Activated T-cell treated with anti-CD3 and anti-CD28 coated beads, Interleukin-2, amount 50 U/mL, for 4 hours (primary cell): ENCODE measurements at regions not wholly inside any gene's neighbourhood (a gene's known extent, or its start where the extent isn't known, plus 50 kb on each side); places are given as distances from the start of the nearest gene placed in this dataset.
"Not testable (repeated sequence)": the region's sequence is repeated elsewhere in the genome, so short reads cannot be mapped to it uniquely, and the experiment has no call there.

ENCODE experiments used
- ATAC-seq, 2 donors: fragments of 200-7000 bp; cut with Tn5 transposase; one replicate each; pipeline ENCODE4 v1.10.0; 2021
- DNase-seq: peaks from one replicate; pipeline ENCODE4 v3.0.0-alpha.2; 2020
- H3K27me3 Mint-ChIP-seq: one replicate; pipeline ENCODE4 v1.8.0; 2021; ENCODE audit warnings: low read depth, mixed read lengths
- H3K36me3 Mint-ChIP-seq: one replicate; pipeline ENCODE4 v1.8.0; 2022; ENCODE audit warnings: mixed read lengths; ENCODE audit not compliant: insufficient read depth
- H3K4me1 Mint-ChIP-seq: one replicate; pipeline ENCODE4 v1.8.0; 2021; ENCODE audit warnings: low read depth, mixed read lengths
- H3K4me3 Mint-ChIP-seq: one replicate; pipeline ENCODE4 v1.8.0; 2021; ENCODE audit warnings: mild to moderate bottlenecking, moderate library complexity, mixed read lengths
- H3K9me3 Mint-ChIP-seq: one replicate; pipeline ENCODE4 v1.8.0; 2021; ENCODE audit warnings: mixed read lengths

DNA sequence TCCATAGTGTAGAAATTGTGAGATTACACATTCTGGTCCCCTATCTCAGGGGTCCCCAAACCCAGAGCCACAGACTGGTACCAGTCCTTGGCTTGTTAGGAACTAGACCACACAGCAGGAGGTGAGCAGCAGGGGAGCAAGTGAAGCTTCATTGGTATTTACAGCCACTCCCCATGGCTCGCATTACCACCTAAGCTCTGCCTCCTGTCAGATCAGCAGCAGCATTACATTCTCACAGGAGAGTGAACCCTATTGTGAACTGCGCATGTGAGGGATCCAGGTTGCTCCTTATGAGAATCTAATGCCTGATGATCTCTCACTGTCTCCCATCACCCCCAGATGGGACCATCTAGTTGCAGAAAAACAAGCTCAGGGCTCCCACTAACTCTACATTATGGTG is 229.7 kb upstream of the IRF2BP2 start:
- Mint-ChIP-seq H3K36me3 (no peaks in the 10 kb centered on the region), H3K4me3 (no peak overlapping the region), H3K9me3 (no peaks in the 10 kb centered on the region), H3K4me1 (peaks cover 47% of the 10 kb centered on the region), H3K27me3 (no peaks in the 10 kb centered on the region)
- DNase-seq (no peak), ATAC-seq (no peak)

DNA sequence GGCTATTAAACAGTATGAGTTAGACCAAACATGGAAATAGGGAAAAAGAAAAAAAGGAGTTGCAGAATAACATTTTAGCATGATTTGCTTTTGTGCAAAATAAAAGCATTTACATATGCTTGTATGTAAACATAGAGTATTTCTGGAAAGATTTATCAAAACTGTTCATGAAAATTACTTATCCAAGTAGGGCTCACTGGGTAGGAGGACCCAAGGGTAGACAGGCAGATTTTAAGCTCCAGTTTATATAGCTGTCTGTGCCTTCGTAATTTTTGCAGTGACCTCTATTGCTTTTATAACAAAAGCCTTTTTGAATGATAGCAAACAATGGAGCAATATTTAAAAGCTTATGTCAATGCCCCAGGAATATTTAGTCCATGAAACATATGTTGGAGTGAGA is 228.8 kb upstream of the IRF2BP2 start:
- H3K27me3 Mint-ChIP-seq, result no peaks in the 10 kb centered on the region
- DNase-seq, result no peak
- H3K36me3 Mint-ChIP-seq, result no peaks in the 10 kb centered on the region
- H3K4me1 Mint-ChIP-seq, result peaks cover 39% of the 10 kb centered on the region
- H3K4me3 Mint-ChIP-seq, result no peak overlapping the region
- no peaks in the 10 kb centered on the region for H3K9me3 Mint-ChIP-seq
- ATAC-seq, result no peak

DNA sequence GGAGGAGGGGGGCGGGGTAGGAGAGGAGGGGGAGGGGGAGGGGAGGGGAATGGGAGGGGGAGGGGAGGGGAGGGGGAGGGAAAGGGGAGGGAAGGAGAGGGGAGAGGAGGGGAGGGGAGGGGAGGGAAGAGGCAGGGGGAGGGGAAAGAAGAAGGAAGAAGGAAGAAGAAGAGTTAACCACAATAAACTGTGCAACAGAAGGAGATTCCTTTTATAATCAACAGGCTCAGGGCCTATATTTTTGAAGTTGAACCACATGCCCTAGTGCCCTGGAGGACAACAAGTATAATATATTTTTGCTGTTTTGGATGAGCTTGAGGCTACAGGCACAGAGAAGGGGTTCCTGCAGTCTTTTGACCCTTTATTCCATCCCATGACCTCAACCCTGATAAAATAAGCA is 228.2 kb upstream of the IRF2BP2 start:
- Mint-ChIP-seq H3K9me3 (no peaks in the 10 kb centered on the region), H3K4me1 (peaks cover 33% of the 10 kb centered on the region), H3K27me3 (no peaks in the 10 kb centered on the region), H3K4me3 (no peak overlapping the region), H3K36me3 (no peaks in the 10 kb centered on the region)
- no peak for DNase-seq
- ATAC-seq, result no peak

DNA sequence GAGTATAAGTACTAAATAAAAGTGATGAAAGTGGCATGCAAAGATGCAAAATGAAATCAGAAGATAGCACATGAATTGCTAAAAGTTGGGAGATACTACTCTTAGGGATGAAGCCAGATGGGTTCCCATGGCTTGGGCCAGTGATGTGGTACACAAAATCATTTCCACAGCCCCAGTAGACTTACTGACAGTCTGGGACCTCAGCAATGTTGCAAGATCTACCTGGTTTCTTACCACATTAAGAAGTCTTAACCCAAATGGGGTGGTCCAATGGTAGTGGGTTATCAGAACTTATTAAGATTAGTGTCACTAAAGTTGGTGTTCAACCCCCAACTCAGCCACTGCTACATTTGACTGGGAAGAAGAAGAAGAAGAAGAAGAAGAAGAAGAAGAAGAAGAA is 227.7 kb upstream of the IRF2BP2 start:
- Mint-ChIP-seq H3K4me3 (no peak overlapping the region), H3K4me1 (peaks cover 28% of the 10 kb centered on the region), H3K27me3 (no peaks in the 10 kb centered on the region), H3K9me3 (no peaks in the 10 kb centered on the region), H3K36me3 (no peaks in the 10 kb centered on the region)
- ATAC-seq (no peak), DNase-seq (no peak)

DNA sequence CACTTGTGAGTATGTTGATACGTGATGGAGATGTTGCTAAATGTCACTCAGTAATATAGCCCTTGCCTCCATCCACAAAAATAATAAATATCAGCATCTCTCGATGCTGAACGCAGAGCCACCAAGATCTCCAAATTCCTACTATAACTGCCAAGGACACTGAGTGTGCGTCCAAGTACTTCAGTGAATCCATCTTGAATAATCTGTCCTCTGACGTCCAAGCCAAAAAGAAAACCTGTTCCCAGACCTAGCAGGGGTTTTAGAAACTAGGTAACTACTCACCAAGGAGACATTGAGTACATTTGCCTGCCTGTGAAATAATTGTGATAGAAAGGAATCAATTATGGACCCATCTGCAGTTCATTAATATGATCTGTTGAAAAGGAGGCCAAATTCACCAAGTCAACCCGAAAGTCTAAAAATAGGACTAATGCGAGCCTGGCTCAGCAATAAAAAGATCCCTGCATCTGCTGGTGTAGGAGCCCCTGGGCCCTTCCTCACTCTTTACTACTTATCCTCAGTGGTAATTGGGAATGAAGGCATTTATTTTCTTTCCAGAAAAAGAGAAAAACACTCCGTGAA is 226.9 kb upstream of the IRF2BP2 start:
- Mint-ChIP-seq H3K9me3 (no peaks in the 10 kb centered on the region), H3K36me3 (no peaks in the 10 kb centered on the region), H3K27me3 (no peaks in the 10 kb centered on the region), H3K4me3 (no peak overlapping the region), H3K4me1 (peaks cover 20% of the 10 kb centered on the region)
- no peak for DNase-seq
- no peak for ATAC-seq

DNA sequence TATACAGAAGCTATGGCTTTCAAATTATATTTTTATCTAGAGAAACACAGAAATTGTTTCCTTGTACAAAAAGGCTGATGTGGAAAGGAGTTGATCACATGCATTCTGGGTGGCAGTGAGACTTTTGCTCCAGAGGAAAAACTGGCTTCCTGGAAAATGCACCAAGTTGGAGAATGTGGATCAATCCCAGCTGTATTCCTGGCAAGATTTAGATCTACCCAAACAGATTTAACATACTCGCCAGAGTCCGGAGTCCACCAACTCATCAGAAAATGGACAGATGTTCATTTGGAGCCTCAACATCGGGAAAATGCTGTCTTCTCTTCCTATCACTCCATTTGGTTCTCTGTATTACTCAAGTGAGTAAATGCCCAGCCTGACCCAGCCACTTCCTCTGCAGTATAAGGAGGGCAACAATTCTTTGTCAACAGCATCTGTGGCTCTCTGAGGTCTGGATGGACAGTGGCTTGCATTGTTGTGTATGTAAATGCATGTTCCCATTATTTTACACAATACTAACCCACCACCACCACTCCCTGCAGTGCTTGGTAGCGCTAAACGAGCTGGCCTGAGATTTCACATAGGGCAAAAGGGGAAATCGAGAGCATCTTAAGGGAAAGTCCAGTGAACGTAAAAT is 226.2 kb upstream of the IRF2BP2 start:
- ATAC-seq, result no peak
- H3K4me3 Mint-ChIP-seq, result no peak overlapping the region
- peaks cover 14% of the 10 kb centered on the region for H3K4me1 Mint-ChIP-seq
- no peaks in the 10 kb centered on the region for H3K27me3 Mint-ChIP-seq
- no peak for DNase-seq
- no peaks in the 10 kb centered on the region for H3K36me3 Mint-ChIP-seq
- no peaks in the 10 kb centered on the region for H3K9me3 Mint-ChIP-seq

DNA sequence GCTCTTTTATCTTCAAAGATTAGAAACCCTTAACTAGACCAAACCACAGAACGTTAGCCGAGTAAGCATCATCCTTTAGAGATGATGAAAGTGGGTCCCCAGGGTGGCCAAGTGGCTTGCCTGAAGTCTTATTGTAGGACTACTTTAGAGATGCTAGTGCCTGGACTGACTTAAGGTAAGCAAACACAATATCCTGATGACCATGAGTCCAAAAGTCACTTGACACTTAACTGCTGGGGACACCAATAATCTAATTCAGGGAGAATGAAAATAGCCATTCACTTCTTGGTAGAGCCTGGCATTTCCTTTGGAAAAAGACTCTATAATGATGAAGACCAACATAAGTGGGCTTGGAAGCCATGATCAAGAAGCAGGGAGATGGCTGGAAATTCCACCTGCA is 225.3 kb upstream of the IRF2BP2 start:
- H3K4me3 Mint-ChIP-seq, result no peak overlapping the region
- ATAC-seq (no peak), DNase-seq (no peak)
- H3K4me1 Mint-ChIP-seq, result peaks cover 13% of the 10 kb centered on the region
- H3K9me3 Mint-ChIP-seq, result no peaks in the 10 kb centered on the region
- H3K27me3 Mint-ChIP-seq, result no peaks in the 10 kb centered on the region
- no peaks in the 10 kb centered on the region for H3K36me3 Mint-ChIP-seq

- Mint-ChIP-seq H3K27me3 (no peaks in the 10 kb centered on the region), H3K4me1 (peaks cover 12% of the 10 kb centered on the region), H3K36me3 (no peaks in the 10 kb centered on the region), H3K4me3 (no peak overlapping the region), H3K9me3 (no peaks in the 10 kb centered on the region)
- DNase-seq (no peak), ATAC-seq (no peak)
These were observed 223.7 kb upstream of the IRF2BP2 start for GRCh38 chr1:234833646-234834045.

DNA sequence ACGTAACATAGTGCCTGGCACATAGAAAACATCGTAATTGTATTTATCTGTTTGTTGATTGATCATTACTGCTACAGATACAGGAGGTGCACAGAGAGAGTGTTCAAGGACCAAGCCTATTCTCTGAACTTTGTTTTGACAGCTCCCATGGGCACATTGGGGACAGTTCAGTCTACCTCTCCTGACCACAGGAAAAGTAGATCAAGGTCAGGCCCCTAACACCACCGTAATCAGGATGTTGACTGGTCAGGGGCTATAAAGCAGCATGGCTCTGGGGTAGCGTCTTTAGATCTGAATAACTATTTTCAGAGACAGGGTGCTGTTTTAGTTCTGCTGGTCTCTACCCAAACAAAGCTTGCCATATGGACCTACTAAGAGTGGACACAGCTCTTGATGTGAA is 223.1 kb upstream of the IRF2BP2 start:
- H3K9me3 Mint-ChIP-seq, result no peaks in the 10 kb centered on the region
- no peak for ATAC-seq

DNA sequence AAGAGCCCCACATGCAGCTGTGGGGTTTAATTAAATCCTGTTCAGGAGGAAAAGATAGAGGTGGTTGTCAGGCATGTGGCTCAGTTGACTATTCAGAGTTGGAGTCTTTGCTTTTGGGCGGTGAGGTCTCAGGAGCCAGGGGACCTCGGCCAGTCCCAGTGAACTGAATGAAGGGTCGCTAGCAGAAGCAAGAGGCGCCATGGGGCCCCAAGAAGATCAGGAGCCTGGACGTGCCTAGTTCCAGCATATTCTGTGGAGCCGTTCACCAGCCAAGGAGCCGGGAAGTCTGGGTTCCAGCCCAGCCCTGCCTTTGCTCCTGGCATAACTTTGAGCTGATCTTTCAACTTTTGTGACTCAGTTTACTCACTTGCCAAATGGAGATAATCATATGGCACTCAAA is 217.7 kb upstream of the IRF2BP2 start:
- peaks cover 3% of the 10 kb centered on the region for H3K4me1 Mint-ChIP-seq
- DNase-seq (no peak), ATAC-seq (no peak)
- H3K4me3 Mint-ChIP-seq, result no peak overlapping the region
- H3K36me3 Mint-ChIP-seq, result no peaks in the 10 kb centered on the region
- no peaks in the 10 kb centered on the region for H3K9me3 Mint-ChIP-seq
- no peaks in the 10 kb centered on the region for H3K27me3 Mint-ChIP-seq

More for the DNA sequence above, 223.1 kb upstream of the IRF2BP2 start:
- Mint-ChIP-seq H3K36me3 (no peaks in the 10 kb centered on the region), H3K4me3 (no peak overlapping the region), H3K4me1 (peaks cover 8% of the 10 kb centered on the region), H3K27me3 (no peaks in the 10 kb centered on the region)
- DNase-seq, result no peak

GRCh38 chr1:234827181-234827580 is 217.2 kb upstream of the IRF2BP2 start:
- DNase-seq (no peak), ATAC-seq (no peak)
- H3K4me1 Mint-ChIP-seq, result peaks cover 3% of the 10 kb centered on the region
- no peaks in the 10 kb centered on the region for H3K9me3 Mint-ChIP-seq
- H3K4me3 Mint-ChIP-seq, result no peak overlapping the region
- no peaks in the 10 kb centered on the region for H3K27me3 Mint-ChIP-seq
- H3K36me3 Mint-ChIP-seq, result no peaks in the 10 kb centered on the region

DNA sequence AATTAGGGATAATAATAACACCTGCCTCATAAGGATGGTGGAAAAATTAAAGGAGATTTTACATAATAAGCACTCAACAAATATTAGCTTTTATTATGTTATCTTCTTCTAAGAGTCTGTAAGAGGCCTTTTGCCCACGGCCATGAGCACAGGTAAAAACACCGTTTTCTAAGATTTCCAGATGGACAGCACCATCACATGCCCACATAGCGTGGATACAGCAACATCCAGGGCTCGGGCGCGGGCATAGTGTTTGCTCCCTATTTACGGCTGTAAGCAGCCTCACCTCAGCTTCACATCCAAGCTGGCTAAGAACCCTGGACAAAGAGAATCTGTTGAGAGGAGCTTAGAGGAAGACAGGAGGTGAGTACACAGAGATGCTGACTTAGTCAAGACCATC is 216.4 kb upstream of the IRF2BP2 start:
- Mint-ChIP-seq H3K27me3 (no peaks in the 10 kb centered on the region), H3K36me3 (no peaks in the 10 kb centered on the region), H3K4me3 (no peak overlapping the region), H3K4me1 (peaks cover 3% of the 10 kb centered on the region), H3K9me3 (no peaks in the 10 kb centered on the region)
- no peak for DNase-seq
- no peak for ATAC-seq

- no peak for DNase-seq
- H3K4me1 Mint-ChIP-seq, result peaks cover 3% of the 10 kb centered on the region
- no peaks in the 10 kb centered on the region for H3K9me3 Mint-ChIP-seq
- H3K36me3 Mint-ChIP-seq, result no peaks in the 10 kb centered on the region
- H3K4me3 Mint-ChIP-seq, result no peak overlapping the region
- no peak for ATAC-seq
- H3K27me3 Mint-ChIP-seq, result no peaks in the 10 kb centered on the region
These were observed 215.7 kb upstream of the IRF2BP2 start for GRCh38 chr1:234825498-234826165.

- not testable (repeated sequence) for DNase-seq, ATAC-seq, H3K27me3 Mint-ChIP-seq, H3K9me3 Mint-ChIP-seq, H3K4me1 Mint-ChIP-seq, H3K36me3 Mint-ChIP-seq, H3K4me3 Mint-ChIP-seq
These were observed 214.9 kb upstream of the IRF2BP2 start for GRCh38 chr1:234824836-234825235.
